ENCODE measurements at regions not wholly inside any gene's neighbourhood (a gene's known extent, or its start where the extent isn't known, plus 50 kb on each side); places are given as distances from the start of the nearest gene placed in this dataset.

DNA sequence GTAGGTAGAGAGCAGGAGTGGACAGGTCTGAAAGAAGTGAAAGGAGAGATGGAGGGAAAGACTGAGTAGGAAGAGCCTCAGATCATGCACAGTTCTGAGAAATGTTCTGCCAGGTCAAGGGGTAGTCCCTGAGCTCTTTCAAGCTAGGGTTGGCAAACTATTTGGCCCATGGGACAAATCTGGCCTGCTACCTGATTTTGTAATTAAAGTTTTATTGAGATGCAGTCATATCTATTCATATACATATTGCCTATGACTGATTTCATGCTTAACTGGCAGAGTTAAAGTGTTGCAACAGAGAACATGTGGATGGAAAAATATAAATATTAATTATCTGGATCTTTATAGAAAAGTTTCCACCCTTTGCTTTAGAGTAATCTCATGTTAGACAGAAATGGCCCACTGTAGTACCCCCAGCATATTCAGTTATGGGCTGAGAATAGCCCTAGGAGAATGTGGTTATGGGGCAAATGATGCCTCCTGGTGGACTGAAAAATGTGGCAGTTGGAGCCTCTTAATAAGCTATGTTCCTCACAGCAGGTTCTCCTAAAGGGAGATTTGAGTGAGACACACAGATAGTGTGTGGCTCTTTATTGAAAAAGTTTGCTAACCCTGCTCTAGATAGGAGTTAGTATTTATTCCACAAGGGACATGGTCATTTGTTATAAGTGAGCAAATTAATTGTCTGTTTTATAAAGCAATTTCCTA is 476.9 kb downstream of the LRIG3 start:
- no peaks in the 10 kb centered on the region for H3K36me3 ChIP-seq (replicated peaks)
- H3K27ac ChIP-seq, result no peak overlapping the region
- in situ Hi-C loops (cut with HindIII; ENCODE audit: low pct_ligation_motif_present, low sequenced_read_pairs), result no loop called here
- peak; percentile 39 for DNase-seq
- no peak overlapping the region for H3K4me3 ChIP-seq (ENCODE audit: low read depth, low read length)
- TF ChIP-seq, protein P1, sequence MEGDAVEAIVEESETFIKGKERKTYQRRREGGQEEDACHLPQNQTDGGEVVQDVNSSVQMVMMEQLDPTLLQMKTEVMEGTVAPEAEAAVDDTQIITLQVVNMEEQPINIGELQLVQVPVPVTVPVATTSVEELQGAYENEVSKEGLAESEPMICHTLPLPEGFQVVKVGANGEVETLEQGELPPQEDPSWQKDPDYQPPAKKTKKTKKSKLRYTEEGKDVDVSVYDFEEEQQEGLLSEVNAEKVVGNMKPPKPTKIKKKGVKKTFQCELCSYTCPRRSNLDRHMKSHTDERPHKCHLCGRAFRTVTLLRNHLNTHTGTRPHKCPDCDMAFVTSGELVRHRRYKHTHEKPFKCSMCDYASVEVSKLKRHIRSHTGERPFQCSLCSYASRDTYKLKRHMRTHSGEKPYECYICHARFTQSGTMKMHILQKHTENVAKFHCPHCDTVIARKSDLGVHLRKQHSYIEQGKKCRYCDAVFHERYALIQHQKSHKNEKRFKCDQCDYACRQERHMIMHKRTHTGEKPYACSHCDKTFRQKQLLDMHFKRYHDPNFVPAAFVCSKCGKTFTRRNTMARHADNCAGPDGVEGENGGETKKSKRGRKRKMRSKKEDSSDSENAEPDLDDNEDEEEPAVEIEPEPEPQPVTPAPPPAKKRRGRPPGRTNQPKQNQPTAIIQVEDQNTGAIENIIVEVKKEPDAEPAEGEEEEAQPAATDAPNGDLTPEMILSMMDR (IDR thresholded peaks at IDR 0.05; ENCODE audit: low read depth, low read length, missing control alignments), result peak; percentile 67
- H3K27me3 ChIP-seq (replicated peaks), result no peaks in the 10 kb centered on the region

DNA sequence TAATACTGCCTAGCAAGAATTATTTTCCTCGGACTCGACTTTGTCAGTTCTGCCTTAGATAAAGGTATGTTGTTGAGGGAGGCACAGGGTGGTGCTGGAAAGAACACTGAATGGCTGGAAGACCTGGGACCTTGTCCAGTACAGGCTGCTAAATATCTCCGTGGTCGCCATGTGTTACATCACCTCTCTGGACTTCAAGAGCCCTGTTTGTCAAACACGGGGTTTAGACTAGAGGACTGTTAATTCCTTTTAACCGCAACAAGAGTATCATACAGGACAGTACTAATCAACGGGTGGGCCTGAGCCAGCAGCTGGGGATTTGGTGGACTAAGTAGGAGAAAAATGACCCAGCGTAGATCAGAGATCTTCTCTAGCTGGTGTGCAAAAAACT is 476.3 kb downstream of the LRIG3 start:
- Histone ChIP-seq H3K27me3 (replicated peaks) (no peaks in the 10 kb centered on the region), H3K4me3 (ENCODE audit: low read depth, low read length) (no peak overlapping the region), H3K36me3 (replicated peaks) (no peaks in the 10 kb centered on the region), H3K27ac (peak overlapping the region; percentile 17)
- TF ChIP-seq, protein P1 (IDR thresholded peaks at IDR 0.05; ENCODE audit: low read depth, low read length, missing control alignments), result no peak
- peak; percentile 44 for DNase-seq
- in situ Hi-C loops (cut with HindIII; ENCODE audit: low pct_ligation_motif_present, low sequenced_read_pairs), result no loop called here

DNA sequence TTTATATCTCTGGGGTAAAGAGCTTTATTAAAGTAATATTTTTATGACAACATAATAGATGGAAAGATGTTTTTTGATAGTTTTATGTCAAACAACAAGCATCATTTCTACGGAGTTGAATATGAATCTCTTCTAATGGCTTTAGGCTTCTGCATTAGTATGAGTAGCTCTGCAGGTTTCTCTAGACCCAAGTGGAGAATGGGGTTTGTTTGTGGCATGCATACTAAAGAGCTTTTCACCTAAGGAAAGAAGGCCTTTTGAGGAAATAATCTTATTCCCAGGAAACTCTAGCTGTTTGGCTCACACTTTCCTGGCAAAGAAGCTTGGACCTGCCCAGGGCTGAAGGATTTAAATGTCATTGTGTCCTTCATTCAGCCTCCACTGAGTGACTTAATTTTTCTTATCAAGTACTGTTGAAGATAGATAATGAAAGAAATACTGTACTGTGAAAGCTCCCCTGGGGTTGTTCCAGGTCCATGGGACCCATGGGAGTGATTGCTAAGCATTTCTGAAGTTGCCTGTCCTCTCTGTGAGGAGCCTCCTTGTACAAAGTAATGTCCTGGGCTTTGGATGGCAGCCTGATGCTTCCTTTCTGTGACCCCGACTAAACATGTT is 469.3 kb downstream of the LRIG3 start:
- H3K27me3 ChIP-seq (replicated peaks), result no peaks in the 10 kb centered on the region
- in situ Hi-C loops (cut with HindIII; ENCODE audit: low pct_ligation_motif_present, low sequenced_read_pairs), result no loop called here
- DNase-seq, result no peak
- no peak overlapping the region for H3K27ac ChIP-seq
- no peak overlapping the region for H3K4me3 ChIP-seq (ENCODE audit: low read depth, low read length)
- TF ChIP-seq, protein P1 (IDR thresholded peaks at IDR 0.05; ENCODE audit: low read depth, low read length, missing control alignments), result no peak
- no peaks in the 10 kb centered on the region for H3K36me3 ChIP-seq (replicated peaks)

DNA sequence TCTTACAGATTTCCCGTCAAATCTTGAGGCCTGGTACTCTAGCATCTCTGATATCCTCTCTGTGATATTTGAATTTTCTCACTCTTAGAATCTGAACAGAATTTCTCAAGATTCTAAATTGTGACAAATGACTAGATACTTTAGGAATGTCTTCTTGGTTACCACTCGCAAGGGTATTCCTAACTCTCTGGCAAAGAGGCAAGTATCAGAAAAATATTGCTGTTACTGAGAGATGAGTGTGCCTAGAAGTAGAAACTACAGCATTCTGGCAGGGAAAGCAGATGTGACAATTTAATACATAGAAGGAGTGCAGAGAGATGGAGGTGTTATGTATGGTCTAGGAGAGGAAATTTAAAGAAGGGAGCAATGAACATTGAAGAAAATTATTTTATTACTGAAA is 467.8 kb downstream of the LRIG3 start:
- Histone ChIP-seq H3K27ac (no peak overlapping the region), H3K4me3 (ENCODE audit: low read depth, low read length) (no peak overlapping the region), H3K27me3 (replicated peaks) (no peaks in the 10 kb centered on the region), H3K36me3 (replicated peaks) (no peaks in the 10 kb centered on the region)
- TF ChIP-seq, protein P1 (IDR thresholded peaks at IDR 0.05; ENCODE audit: low read depth, low read length, missing control alignments), result no peak
- peak; percentile 24 for DNase-seq
- in situ Hi-C loops (cut with HindIII; ENCODE audit: low pct_ligation_motif_present, low sequenced_read_pairs), result no loop called here

DNA sequence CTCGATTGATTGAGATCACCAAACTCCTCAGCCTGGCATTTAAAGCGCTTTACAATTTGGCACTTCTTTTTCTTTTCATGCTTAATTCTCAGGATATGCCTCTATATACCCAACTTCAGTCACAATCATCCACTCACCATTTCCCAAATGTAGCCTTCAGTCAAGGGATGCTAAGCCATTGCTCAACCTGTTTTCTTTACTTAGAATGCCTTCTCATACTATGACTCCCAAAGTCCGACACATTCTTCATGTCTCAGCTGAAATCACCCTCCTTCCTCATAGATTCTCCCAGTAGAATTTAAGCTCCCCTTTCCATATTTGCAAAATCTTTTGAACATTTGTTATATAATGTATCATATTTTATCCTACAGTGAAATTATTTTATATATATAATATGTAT is 467.0 kb downstream of the LRIG3 start:
- no peaks in the 10 kb centered on the region for H3K36me3 ChIP-seq (replicated peaks)
- in situ Hi-C loops (cut with HindIII; ENCODE audit: low pct_ligation_motif_present, low sequenced_read_pairs), result no loop called here
- DNase-seq, result no peak
- H3K27me3 ChIP-seq (replicated peaks), result no peaks in the 10 kb centered on the region
- H3K4me3 ChIP-seq (ENCODE audit: low read depth, low read length), result no peak overlapping the region
- no peak overlapping the region for H3K27ac ChIP-seq
- TF ChIP-seq, protein P1 (IDR thresholded peaks at IDR 0.05; ENCODE audit: low read depth, low read length, missing control alignments), result no peak
